GM10266 (cell line): ENCODE measurements at regions not wholly inside any gene's neighbourhood (a gene's known extent, or its start where the extent isn't known, plus 50 kb on each side); places are given as distances from the start of the nearest gene placed in this dataset.
A peak's percentile ranks its signal among the peaks of the same experiment; 100 is the strongest.

Source experiments
- DNase-seq: peaks from one replicate; pipeline ENCODE4 v3.0.0; 2012; ENCODE audit errors: extremely low spot score
- TF ChIP-seq, protein P1 (sequence below): IDR thresholded peaks from 2 replicates; pipeline ENCODE4 v1.5.1; 2012; ENCODE audit warnings: mild to moderate bottlenecking, low read depth; ENCODE audit not compliant: control insufficient read depth, insufficient read depth; ENCODE audit errors: missing control alignments

DNA sequence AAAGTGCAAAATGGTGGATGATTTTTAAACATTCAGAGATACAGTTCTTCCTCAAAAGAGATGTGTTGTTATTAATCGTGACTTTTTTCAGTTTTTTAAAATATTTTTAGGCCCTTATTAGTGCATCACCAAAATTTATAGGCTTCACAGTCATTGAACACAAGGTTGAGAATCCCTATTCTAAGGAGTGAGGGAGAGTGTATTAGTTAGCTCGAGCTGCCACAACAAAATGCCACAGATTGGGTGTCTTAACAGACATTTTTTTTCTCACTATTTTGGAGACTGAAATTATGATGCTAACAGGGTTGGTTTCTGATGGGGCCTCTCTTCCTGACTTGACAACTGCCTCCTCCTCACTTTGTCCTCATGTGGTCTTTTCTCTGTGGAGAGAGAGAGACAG is 145.9 kb upstream of the TPRG1 start:
- DNase-seq: no peak
- TF ChIP-seq, protein P1, sequence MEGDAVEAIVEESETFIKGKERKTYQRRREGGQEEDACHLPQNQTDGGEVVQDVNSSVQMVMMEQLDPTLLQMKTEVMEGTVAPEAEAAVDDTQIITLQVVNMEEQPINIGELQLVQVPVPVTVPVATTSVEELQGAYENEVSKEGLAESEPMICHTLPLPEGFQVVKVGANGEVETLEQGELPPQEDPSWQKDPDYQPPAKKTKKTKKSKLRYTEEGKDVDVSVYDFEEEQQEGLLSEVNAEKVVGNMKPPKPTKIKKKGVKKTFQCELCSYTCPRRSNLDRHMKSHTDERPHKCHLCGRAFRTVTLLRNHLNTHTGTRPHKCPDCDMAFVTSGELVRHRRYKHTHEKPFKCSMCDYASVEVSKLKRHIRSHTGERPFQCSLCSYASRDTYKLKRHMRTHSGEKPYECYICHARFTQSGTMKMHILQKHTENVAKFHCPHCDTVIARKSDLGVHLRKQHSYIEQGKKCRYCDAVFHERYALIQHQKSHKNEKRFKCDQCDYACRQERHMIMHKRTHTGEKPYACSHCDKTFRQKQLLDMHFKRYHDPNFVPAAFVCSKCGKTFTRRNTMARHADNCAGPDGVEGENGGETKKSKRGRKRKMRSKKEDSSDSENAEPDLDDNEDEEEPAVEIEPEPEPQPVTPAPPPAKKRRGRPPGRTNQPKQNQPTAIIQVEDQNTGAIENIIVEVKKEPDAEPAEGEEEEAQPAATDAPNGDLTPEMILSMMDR: no peak

DNA sequence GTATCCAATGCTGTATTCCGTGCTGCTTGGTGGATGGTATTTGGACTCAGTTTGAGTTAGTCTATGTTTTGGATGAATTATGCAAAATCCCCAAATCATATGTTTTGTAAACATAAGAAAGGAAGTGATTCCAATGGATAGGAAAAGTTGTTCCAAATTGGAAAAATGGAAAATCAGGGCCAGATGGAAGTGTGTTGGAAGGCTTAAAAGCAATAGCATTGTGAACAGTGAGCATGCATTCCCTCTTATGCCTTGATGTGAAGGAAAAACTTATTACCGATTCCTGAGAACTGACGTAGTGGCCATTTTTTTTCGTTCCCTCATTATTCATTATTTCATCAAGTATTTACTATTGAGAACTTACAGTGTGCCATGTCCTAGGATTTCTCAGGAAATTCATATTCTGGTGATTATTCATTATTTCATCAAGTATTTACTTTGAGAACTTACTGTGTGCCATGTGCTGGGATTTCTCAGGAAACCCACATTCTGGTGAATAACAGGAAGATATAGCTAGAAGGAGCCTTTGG is 144.1 kb upstream of the TPRG1 start:
- TF ChIP-seq, protein P1: no peak
- DNase-seq: no peak

DNA sequence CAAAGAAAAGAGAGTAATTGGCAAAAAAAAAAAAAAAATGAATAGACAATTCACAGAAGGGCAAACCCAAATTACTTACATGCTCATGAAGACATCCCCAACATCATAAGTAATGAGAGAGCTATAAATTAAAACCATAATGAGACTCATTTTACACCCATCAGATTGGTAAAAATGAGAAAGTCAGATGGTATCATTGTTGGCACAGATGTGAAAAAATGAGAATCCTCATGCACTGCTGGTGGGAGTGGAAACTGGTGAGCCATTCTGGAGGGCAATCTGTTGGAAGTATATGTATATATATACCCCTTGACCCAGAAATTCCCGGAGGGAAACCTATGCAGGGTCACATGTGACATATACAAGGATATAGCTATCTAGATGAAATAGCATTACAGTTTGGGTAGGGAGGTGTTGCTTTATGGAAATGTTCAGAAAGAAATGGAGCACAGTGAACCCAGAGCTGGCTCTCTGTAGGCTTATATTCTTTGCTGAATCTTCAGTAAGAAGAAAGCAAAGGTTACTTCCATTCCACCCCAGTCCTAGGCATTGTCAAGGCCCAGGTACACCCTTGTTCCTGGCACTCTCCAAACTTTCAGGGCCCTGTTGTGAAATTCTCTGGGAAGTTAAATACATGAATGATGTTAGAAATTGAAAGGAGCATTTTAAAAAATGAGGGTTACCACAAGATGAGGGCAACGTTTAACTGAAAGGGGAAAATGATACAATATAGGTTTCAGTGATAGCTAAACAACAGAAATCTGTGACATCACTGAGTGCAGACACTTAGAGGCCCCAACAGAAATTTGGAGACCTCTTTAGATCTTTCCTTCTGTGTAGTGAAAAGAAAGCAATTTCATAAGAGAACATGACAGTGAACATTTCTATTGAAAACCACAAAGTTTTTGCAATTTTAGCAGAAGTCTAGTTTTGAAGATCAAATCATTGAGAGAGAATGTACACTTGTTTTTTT is 132.7 kb upstream of the TPRG1 start:
- DNase-seq: no peak
- TF ChIP-seq, protein P1: no peak

DNA sequence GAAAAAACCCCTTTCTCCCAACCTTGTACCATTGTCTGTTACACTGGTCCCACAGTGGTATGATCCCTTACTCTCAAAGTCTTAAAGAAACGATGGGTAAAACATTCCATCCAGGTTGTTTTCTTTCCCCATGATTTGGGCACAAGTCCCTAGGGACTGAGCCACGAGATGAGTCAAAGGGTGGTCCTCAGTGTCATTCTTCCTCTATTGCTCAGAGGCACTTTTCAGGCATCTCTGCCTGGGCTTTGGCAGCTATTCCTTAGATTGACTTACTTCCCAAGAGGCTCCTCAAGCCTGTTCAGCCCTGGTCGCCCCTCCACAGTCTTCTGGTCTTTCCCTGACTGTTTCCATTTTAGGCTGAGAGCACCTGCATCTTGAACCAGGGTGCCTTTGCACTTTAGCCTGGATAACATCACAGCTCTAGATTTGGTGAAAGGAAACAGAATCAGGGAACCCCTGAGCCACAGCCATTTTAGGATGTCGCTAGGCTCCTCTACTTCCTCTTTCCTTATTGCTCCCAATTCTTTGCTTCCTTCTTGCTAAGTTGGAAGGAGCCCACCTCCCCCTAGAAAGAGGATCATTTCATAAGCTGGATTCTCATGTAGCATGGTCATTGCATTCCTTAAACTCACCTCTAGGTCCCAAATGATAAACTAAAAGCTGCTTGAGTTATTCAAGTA is 131.0 kb upstream of the TPRG1 start:
- no peak for DNase-seq
- TF ChIP-seq, protein P1: no peak

DNA sequence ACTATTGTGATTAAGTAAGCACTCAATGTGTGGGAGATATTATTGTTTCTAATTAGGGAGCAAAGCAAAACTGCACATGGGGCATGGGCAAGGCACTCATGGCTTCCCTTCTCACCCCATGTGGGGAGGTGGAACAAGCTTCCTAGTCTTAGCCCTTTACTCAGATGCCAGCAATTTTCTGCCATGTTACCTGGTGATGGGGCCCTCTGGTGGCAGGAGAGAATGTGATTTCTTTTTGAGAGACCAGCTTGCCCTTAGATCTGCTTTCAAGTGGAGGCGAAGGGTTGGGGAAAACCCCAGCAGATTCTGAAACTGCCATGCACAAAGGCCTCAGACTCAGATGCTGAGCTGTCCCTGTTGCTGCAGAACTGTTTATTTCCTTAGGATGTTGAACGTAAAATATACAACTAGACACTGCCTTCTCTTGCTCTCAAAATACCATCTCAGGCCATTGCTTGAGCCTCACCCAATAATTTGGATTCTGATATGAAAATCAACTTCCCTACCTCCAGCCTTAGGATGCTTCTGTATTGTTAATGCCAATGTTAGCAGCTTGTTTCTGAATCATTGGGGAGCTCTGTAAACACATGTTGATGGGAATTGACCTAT is 130.2 kb upstream of the TPRG1 start:
- peak; percentile 77 for DNase-seq
- TF ChIP-seq, protein P1: peak; percentile 75

DNA sequence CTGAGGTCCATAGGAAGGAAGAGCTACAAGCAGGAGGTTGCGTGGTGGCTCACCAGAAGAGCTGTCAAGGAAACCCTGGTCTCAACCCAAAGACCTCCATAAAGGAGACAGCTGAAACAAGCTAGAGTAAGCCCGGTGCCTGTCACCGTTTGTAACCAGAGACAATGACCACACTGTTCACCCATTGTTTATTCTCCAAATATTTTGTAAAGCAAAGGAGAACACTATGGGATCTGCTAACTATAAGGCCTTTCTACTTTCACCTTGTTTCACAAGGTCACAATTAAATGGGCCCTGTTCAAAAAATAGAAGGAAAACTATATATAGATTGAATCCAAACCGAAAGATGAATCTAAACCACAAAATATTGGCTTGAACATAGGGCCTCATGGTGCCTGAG is 128.9 kb upstream of the TPRG1 start:
- DNase-seq: no peak
- TF ChIP-seq, protein P1: no peak
